ENCODE measurements at regions not wholly inside any gene's neighbourhood (a gene's known extent, or its start where the extent isn't known, plus 50 kb on each side); places are given as distances from the start of the nearest gene placed in this dataset.

GRCh38 chr6:24053057-24053456, 73.0 kb upstream of the NRSN1 start:
- TF ChIP-seq CTCF (IDR thresholded peaks at IDR 0.05) (no peak), POLR2A (IDR thresholded peaks at IDR 0.05) (no peak)
